Right cardiac atrium (tissue), 5 donors: ENCODE measurements at regions not wholly inside any gene's neighbourhood (a gene's known extent, or its start where the extent isn't known, plus 50 kb on each side); places are given as distances from the start of the nearest gene placed in this dataset.

Experiments
- ATAC-seq, 2 donors: fragments of 200-7000 bp; cut with Tn5 transposase; one replicate each; pipeline versions ENCODE4 v1.8.0 to v1.9.1; 2020; ENCODE audit warnings: moderate library complexity in 2 of 2, mild to moderate bottlenecking in 1 of 2
- DNase-seq, 3 donors: peaks; one replicate each; pipeline ENCODE4 v3.0.0-alpha.2; 2020
- H3K27ac ChIP-seq: one replicate; pipeline ENCODE4 v1.5.1; 2013; ENCODE audit warnings: mild to moderate bottlenecking, low read length, control low read depth, moderate library complexity
- H3K27me3 ChIP-seq: one replicate; pipeline ENCODE4 v1.6.1; 2013; ENCODE audit not compliant: control insufficient read depth, insufficient read depth
- H3K4me1 ChIP-seq: one replicate; pipeline ENCODE4 v1.6.1; 2013; ENCODE audit warnings: low read length; ENCODE audit not compliant: control insufficient read depth, insufficient read depth
- H3K4me3 ChIP-seq: one replicate; pipeline ENCODE4 v1.5.1; 2013; ENCODE audit warnings: low read length, control low read depth
- H3K9me3 ChIP-seq: one replicate; pipeline ENCODE4 v1.6.1; 2013; ENCODE audit warnings: low read length; ENCODE audit not compliant: control insufficient read depth
- WGBS: extraction: QIAGEN DNeasy Blood & Tissue Kit; methylation state at CpG from one replicate; pipeline ENCODE4 v1.1.7; 2013; 5-methylcytosine and 5-hydroxymethylcytosine counted together
- intact Hi-C, 4 donors: fragments of 100-400 bp; cut with DNase I; formaldehyde crosslinking; loops; one replicate each; pipeline versions ENCODE4 v1.11.0 to v1.14.0; 2022 to 2023
- donor health status: healthy with polysubstance abuse.
- donor health status: DM: no; HTN: yes; CAD: no.
- donor health status: DM: no; HTN: no; CAD: no.
- donor health status: DM: no; HTN: yes; CAD: no; lungs with severe emphysema.
- donor health status: DM: yes; HTN: yes; CAD: no.

GRCh38 chr22:47444746-47445065 lies 682.3 kb downstream of the TBC1D22A start:
- intact Hi-C loops, result no loop called here
- 87% methylated on average over 6 of the region's 6 CpGs for WGBS
- H3K4me1 ChIP-seq, result no peaks in the 10 kb centered on the region
- no peaks in the 10 kb centered on the region for H3K27me3 ChIP-seq
- no peak for DNase-seq
- H3K4me3 ChIP-seq, result no peak overlapping the region
- no peak for ATAC-seq
- H3K9me3 ChIP-seq, result no peaks in the 10 kb centered on the region
- no peak overlapping the region for H3K27ac ChIP-seq

- intact Hi-C loops, result no loop called here
Observed at GRCh38 chr22:47443836-47444745, 681.6 kb downstream of the TBC1D22A start.

GRCh38 chr22:47442821-47443220 lies 680.4 kb downstream of the TBC1D22A start:
- Histone ChIP-seq H3K9me3 (no peaks in the 10 kb centered on the region), H3K27me3 (no peaks in the 10 kb centered on the region), H3K4me1 (no peaks in the 10 kb centered on the region), H3K27ac (no peak overlapping the region), H3K4me3 (no peak overlapping the region)
- intact Hi-C loops, result no loop called here
- 79% methylated on average over 6 of the region's 6 CpGs for WGBS
- ATAC-seq (no peak), DNase-seq (no peak)

More at GRCh38 chr22:47443836-47444745, 681.6 kb downstream of the TBC1D22A start:
- Histone ChIP-seq H3K4me1 (no peaks in the 10 kb centered on the region), H3K9me3 (no peaks in the 10 kb centered on the region), H3K27me3 (no peaks in the 10 kb centered on the region), H3K27ac (no peak overlapping the region), H3K4me3 (no peak overlapping the region)
- ATAC-seq, result no peak
- no peak for DNase-seq
- 77% methylated on average over 16 of the region's 16 CpGs for WGBS

GRCh38 chr22:47439643-47440265 lies 677.3 kb downstream of the TBC1D22A start:
- no peak overlapping the region for H3K27ac ChIP-seq
- peaks cover 7% of the 10 kb centered on the region for H3K9me3 ChIP-seq
- 87% methylated on average over 17 of the region's 17 CpGs for WGBS
- no peaks in the 10 kb centered on the region for H3K4me1 ChIP-seq
- intact Hi-C loops, result no loop called here
- no peaks in the 10 kb centered on the region for H3K27me3 ChIP-seq
- DNase-seq (no peak), ATAC-seq (no peak)
- H3K4me3 ChIP-seq, result no peak overlapping the region

GRCh38 chr22:47437636-47438035 lies 675.2 kb downstream of the TBC1D22A start:
- no peak for DNase-seq
- Histone ChIP-seq H3K27me3 (no peaks in the 10 kb centered on the region), H3K4me3 (no peak overlapping the region), H3K4me1 (no peaks in the 10 kb centered on the region), H3K27ac (no peak overlapping the region), H3K9me3 (peaks cover 7% of the 10 kb centered on the region)
- intact Hi-C loops, result no loop called here
- WGBS, result 47% methylated on average over 3 of the region's 3 CpGs
- no peak for ATAC-seq

- H3K9me3 ChIP-seq, result peaks cover 7% of the 10 kb centered on the region
Observed at GRCh38 chr22:47437110-47437509, 674.7 kb downstream of the TBC1D22A start.

GRCh38 chr22:47435826-47436225 lies 673.4 kb downstream of the TBC1D22A start:
- H3K27ac ChIP-seq, result no peak overlapping the region
- WGBS, result 87% methylated on average over 7 of the region's 7 CpGs
- no peak for ATAC-seq

More at GRCh38 chr22:47437110-47437509, 674.7 kb downstream of the TBC1D22A start:
- no peaks in the 10 kb centered on the region for H3K27me3 ChIP-seq
- intact Hi-C loops, result no loop called here
- H3K27ac ChIP-seq, result no peak overlapping the region
- 76% methylated on average over 2 of the region's 2 CpGs for WGBS
- ATAC-seq, result no peak
- no peak for DNase-seq
- no peak overlapping the region for H3K4me3 ChIP-seq
- no peaks in the 10 kb centered on the region for H3K4me1 ChIP-seq

GRCh38 chr22:47435204-47435487 lies 672.7 kb downstream of the TBC1D22A start:
- Histone ChIP-seq H3K9me3 (peaks cover 7% of the 10 kb centered on the region), H3K27ac (no peak overlapping the region), H3K4me3 (no peak overlapping the region), H3K4me1 (no peaks in the 10 kb centered on the region), H3K27me3 (no peaks in the 10 kb centered on the region)
- WGBS, result 67% methylated on average over 5 of the region's 5 CpGs
- intact Hi-C loops, result no loop called here
- no peak for ATAC-seq
- DNase-seq, result no peak

More at GRCh38 chr22:47435826-47436225, 673.4 kb downstream of the TBC1D22A start:
- intact Hi-C loops, result no loop called here
- no peaks in the 10 kb centered on the region for H3K27me3 ChIP-seq
- no peaks in the 10 kb centered on the region for H3K4me1 ChIP-seq
- H3K4me3 ChIP-seq, result no peak overlapping the region
- no peak for DNase-seq
- H3K9me3 ChIP-seq, result peaks cover 7% of the 10 kb centered on the region

- peaks cover 7% of the 10 kb centered on the region for H3K9me3 ChIP-seq
- no peaks in the 10 kb centered on the region for H3K4me1 ChIP-seq
- intact Hi-C loops, result no loop called here
- 87% methylated on average over 17 of the region's 17 CpGs for WGBS
- no peak overlapping the region for H3K27ac ChIP-seq
- no peak for DNase-seq
- H3K27me3 ChIP-seq, result no peaks in the 10 kb centered on the region
- no peak overlapping the region for H3K4me3 ChIP-seq
- ATAC-seq, result no peak
Observed at GRCh38 chr22:47434336-47435203, 672.1 kb downstream of the TBC1D22A start.

GRCh38 chr22:47433627-47434026 lies 671.2 kb downstream of the TBC1D22A start:
- no peaks in the 10 kb centered on the region for H3K27me3 ChIP-seq
- no peak overlapping the region for H3K27ac ChIP-seq
- intact Hi-C loops, result no loop called here
- no peak for DNase-seq
- H3K4me1 ChIP-seq, result no peaks in the 10 kb centered on the region
- WGBS, result 88% methylated on average over 5 of the region's 5 CpGs
- H3K9me3 ChIP-seq, result peaks cover 9% of the 10 kb centered on the region
- no peak for ATAC-seq
- H3K4me3 ChIP-seq, result no peak overlapping the region

GRCh38 chr22:47432683-47433082 lies 670.2 kb downstream of the TBC1D22A start:
- DNase-seq, result no peak
- no peak for ATAC-seq
- Histone ChIP-seq H3K4me1 (no peaks in the 10 kb centered on the region), H3K4me3 (no peak overlapping the region), H3K27ac (no peak overlapping the region), H3K9me3 (peaks cover 8% of the 10 kb centered on the region), H3K27me3 (no peaks in the 10 kb centered on the region)
- WGBS, result 73% methylated on average over 7 of the region's 7 CpGs
- intact Hi-C loops, result no loop called here
